Progenitor cell of endocrine pancreas (in vitro differentiated cells): ENCODE measurements at regions not wholly inside any gene's neighbourhood (a gene's known extent, or its start where the extent isn't known, plus 50 kb on each side); places are given as distances from the start of the nearest gene placed in this dataset.
A peak's percentile ranks its signal among the peaks of the same experiment; 100 is the strongest.

ENCODE experiments used
- DNase-seq: peaks from one replicate; pipeline ENCODE4 v3.0.0; 2021; ENCODE audit warnings: low spot score; ENCODE audit not compliant: unreplicated experiment
- H3K27ac Mint-ChIP-seq: 2 replicates; pipeline ENCODE4 v1.8.0; 2021; ENCODE audit warnings: mild to moderate bottlenecking, moderate library complexity, mixed read lengths
- H3K27me3 Mint-ChIP-seq: 2 replicates; pipeline ENCODE4 v1.8.0; 2021; ENCODE audit warnings: mixed read lengths
- H3K36me3 Mint-ChIP-seq: 2 replicates; pipeline ENCODE4 v1.8.0; 2022; ENCODE audit warnings: mixed read lengths; ENCODE audit not compliant: insufficient read depth
- H3K4me1 Mint-ChIP-seq: 2 replicates; pipeline ENCODE4 v1.8.0; 2021; ENCODE audit warnings: low read depth, mixed read lengths
- H3K4me3 Mint-ChIP-seq: 2 replicates; pipeline ENCODE4 v1.8.0; 2021; ENCODE audit warnings: low read depth, mild to moderate bottlenecking, moderate library complexity, mixed read lengths
- H3K9me3 Mint-ChIP-seq: 2 replicates; pipeline ENCODE4 v1.8.0; 2021; ENCODE audit warnings: low read depth, mixed read lengths
- TF ChIP-seq, protein P1 (sequence below): fragments of 200-600 bp; sonication (generic); IDR thresholded peaks from one replicate; pipeline ENCODE4 v1.5.0; 2021; ENCODE audit warnings: antibody characterized with exemption, mild to moderate bottlenecking; ENCODE audit not compliant: unreplicated experiment

DNA sequence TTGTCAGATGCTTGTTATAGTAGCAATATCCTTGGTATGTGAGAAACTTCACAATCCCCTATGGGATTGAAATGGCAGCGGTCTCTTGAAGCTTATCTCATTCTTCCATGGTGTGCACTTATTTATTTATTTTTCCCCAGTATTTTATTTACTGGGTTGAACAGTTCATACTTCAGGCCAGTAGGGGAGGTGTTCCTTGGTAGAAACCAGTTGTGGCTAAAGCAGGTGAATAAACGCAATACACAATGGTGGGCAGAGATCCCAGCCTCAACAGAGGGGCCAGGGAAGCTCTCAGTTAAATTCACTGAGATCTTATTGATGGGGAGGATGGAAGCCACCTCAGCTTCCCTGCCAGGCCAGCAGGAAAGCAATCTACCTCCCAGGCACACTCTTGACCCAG, 93.7 kb upstream of the SRD5A2 start:
- DNase-seq = no peak
- TF ChIP-seq, protein P1, sequence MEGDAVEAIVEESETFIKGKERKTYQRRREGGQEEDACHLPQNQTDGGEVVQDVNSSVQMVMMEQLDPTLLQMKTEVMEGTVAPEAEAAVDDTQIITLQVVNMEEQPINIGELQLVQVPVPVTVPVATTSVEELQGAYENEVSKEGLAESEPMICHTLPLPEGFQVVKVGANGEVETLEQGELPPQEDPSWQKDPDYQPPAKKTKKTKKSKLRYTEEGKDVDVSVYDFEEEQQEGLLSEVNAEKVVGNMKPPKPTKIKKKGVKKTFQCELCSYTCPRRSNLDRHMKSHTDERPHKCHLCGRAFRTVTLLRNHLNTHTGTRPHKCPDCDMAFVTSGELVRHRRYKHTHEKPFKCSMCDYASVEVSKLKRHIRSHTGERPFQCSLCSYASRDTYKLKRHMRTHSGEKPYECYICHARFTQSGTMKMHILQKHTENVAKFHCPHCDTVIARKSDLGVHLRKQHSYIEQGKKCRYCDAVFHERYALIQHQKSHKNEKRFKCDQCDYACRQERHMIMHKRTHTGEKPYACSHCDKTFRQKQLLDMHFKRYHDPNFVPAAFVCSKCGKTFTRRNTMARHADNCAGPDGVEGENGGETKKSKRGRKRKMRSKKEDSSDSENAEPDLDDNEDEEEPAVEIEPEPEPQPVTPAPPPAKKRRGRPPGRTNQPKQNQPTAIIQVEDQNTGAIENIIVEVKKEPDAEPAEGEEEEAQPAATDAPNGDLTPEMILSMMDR = peak; percentile 26
- H3K4me1 Mint-ChIP-seq = no peaks in the 10 kb centered on the region
- H3K27ac Mint-ChIP-seq = no peak overlapping the region
- H3K9me3 Mint-ChIP-seq = peaks cover 20% of the 10 kb centered on the region
- H3K27me3 Mint-ChIP-seq = no peaks in the 10 kb centered on the region
- no peak overlapping the region for H3K4me3 Mint-ChIP-seq
- no peaks in the 10 kb centered on the region for H3K36me3 Mint-ChIP-seq

- no peak overlapping the region for H3K4me3 Mint-ChIP-seq
- no peaks in the 10 kb centered on the region for H3K36me3 Mint-ChIP-seq
- H3K4me1 Mint-ChIP-seq = no peaks in the 10 kb centered on the region
- H3K27ac Mint-ChIP-seq = no peak overlapping the region
- no peak for DNase-seq
- TF ChIP-seq, protein P1 = no peak
- H3K9me3 Mint-ChIP-seq = no peaks in the 10 kb centered on the region
- H3K27me3 Mint-ChIP-seq = no peaks in the 10 kb centered on the region
Observed at GRCh38 chr2:31666878-31667277, 86.1 kb upstream of the SRD5A2 start.

DNA sequence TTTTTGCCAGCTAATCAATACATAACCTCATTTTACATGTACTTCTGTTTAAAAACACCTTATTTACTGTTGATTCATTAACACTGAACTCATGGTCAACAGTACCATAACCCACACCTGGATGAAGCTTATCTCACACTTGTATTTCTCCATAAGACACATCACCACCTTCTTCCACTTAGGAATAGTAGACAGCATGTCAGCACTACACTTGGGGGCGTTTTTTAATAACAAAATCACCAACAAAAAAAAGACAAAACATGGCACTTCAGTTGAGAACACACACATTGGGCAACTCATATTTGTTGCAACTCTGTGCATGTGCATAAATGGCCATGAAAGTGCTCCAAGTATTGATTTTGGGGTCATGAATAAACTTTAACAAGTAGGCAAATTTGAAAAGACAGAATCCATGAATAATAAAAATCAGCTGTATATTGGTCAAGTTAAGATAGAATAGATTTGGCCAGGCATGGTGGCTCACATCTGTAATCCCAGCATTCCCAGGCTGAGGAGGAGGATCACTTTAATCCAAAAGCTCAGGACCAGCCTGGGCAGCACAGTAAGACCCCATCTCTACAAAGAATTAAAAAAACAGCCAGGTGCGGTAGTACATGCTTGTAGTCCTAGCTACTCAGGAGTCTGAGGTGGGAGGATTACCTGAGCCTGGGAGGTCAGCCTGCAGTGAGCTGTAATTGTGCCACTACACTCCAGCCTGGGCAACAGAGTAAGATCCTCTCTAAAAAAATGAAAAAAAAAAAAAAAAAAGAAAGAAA, 84.4 kb upstream of the SRD5A2 start:
- Mint-ChIP-seq H3K4me1 (no peaks in the 10 kb centered on the region), H3K27me3 (no peaks in the 10 kb centered on the region), H3K9me3 (no peaks in the 10 kb centered on the region), H3K27ac (no peak overlapping the region), H3K36me3 (no peaks in the 10 kb centered on the region), H3K4me3 (no peak overlapping the region)
- TF ChIP-seq, protein P1 = no peak
- DNase-seq = no peak

DNA sequence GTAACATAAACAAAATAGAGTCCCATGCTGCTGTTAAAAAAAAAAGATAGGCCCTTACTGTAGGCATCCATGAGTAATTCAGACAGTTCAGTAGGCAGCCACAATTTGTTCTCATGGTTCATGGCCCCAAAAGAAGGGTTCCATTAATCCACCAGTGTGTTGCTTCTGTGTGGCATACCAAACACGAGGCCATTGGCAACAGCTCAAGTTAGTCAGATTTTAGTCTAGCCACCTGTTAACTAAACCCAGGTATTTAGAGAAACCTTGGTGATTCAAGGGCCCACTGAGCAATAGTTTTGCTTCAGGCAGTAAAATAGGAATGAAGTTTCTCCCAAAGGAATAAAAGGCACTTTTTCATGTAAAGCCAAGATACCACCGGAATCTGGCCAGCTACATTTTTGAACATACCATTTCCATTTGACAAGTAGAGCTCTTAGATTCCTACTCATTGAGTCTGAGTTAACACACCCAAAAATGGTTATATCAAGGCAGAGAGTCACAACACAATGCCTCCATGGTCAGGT, 80.1 kb upstream of the SRD5A2 start:
- no peak overlapping the region for H3K4me3 Mint-ChIP-seq
- H3K4me1 Mint-ChIP-seq = no peaks in the 10 kb centered on the region
- H3K9me3 Mint-ChIP-seq = peaks cover 3% of the 10 kb centered on the region
- H3K36me3 Mint-ChIP-seq = no peaks in the 10 kb centered on the region
- H3K27ac Mint-ChIP-seq = no peak overlapping the region
- H3K27me3 Mint-ChIP-seq = no peaks in the 10 kb centered on the region
- DNase-seq = no peak
- TF ChIP-seq, protein P1 = no peak

GRCh38 chr2:31660165-31660564, 79.4 kb upstream of the SRD5A2 start:
- TF ChIP-seq, protein P1 = no peak

More at GRCh38 chr2:31660165-31660564, 79.4 kb upstream of the SRD5A2 start:
- Mint-ChIP-seq H3K27me3 (no peaks in the 10 kb centered on the region), H3K4me3 (no peak overlapping the region), H3K4me1 (no peaks in the 10 kb centered on the region), H3K9me3 (peaks cover 3% of the 10 kb centered on the region), H3K27ac (no peak overlapping the region), H3K36me3 (no peaks in the 10 kb centered on the region)
- no peak for DNase-seq
